Bronchial epithelial cell (primary cell): ENCODE measurements at regions not wholly inside any gene's neighbourhood (a gene's known extent, or its start where the extent isn't known, plus 50 kb on each side); places are given as distances from the start of the nearest gene placed in this dataset.
"Not testable (repeated sequence)": the region's sequence is repeated elsewhere in the genome, so short reads cannot be mapped to it uniquely, and the experiment has no call there.

Experiments used
- DNase-seq: peaks from one replicate; pipeline ENCODE4 v3.0.0-alpha.2; 2010; ENCODE audit warnings: low read depth
- FAIRE-seq: peaks from 2 replicates; lab custom pipeline; 2011; peaks lifted over from hg19 to GRCh38; lab: Jason Lieb, UNC
- H3K27me3 ChIP-seq: 2 replicates; pipeline ENCODE4 v1.5.1; 2011; ENCODE audit warnings: low read length; ENCODE audit not compliant: control insufficient read depth, insufficient read depth
- H3K36me3 ChIP-seq: 2 replicates; pipeline ENCODE4 v1.5.1; 2011; ENCODE audit warnings: low read length; ENCODE audit not compliant: control insufficient read depth, insufficient read depth
- H3K4me3 ChIP-seq: 2 replicates; pipeline ENCODE4 v1.5.1; 2011; ENCODE audit warnings: mild to moderate bottlenecking, low read depth, low read length, control low read depth
- TF ChIP-seq, protein P1 (sequence below): IDR thresholded peaks from 2 replicates; pipeline ENCODE4 v1.5.1; 2011; ENCODE audit warnings: mild to moderate bottlenecking, moderate library complexity, low read length, control low read depth, inconsistent platforms; ENCODE audit not compliant: insufficient read depth, severe bottlenecking

DNA sequence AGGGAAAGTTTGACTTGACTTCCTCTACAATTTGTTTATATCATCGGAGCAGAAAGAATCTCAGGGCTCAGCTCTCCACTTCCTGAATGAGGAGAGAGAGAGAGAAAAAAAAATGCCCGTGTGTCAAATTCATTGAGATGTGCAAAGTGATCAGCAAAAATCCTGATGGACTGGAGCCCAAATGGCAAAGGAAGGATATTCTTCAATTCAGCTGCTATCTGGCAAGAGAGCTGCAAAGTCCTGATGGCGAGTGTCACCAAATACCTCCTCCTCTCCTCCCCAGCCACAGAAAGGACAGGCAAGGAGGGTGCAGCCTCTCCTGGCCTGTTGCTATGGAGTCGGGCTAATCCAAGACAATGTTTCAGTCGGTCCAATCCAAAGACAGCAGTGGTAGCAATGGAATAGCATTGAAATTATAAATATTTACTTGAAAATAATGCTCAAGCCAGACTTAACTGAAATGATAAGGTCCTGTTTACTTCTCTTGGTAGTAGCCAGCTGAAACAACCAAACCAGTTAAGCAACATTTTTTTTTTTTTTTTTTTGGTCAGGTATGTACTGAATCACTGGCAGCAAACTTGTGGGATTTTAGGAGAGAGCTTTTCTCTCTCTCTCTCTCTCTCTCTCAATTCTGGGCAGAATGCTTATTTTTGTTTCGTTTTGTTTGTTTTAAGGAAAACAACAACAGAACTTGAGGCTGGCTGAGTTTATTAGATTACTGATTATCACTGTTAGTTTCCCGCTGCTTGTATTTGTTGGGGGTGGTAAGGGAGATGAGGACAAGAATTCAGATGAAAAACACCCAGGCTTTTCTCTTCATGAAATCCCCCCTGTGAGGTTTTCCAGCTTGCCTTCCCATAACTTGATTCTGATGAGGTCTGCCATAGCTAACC is 204.2 kb downstream of the BCAS1 start:
- DNase-seq (peak; percentile 89), FAIRE-seq (no peak)

DNA sequence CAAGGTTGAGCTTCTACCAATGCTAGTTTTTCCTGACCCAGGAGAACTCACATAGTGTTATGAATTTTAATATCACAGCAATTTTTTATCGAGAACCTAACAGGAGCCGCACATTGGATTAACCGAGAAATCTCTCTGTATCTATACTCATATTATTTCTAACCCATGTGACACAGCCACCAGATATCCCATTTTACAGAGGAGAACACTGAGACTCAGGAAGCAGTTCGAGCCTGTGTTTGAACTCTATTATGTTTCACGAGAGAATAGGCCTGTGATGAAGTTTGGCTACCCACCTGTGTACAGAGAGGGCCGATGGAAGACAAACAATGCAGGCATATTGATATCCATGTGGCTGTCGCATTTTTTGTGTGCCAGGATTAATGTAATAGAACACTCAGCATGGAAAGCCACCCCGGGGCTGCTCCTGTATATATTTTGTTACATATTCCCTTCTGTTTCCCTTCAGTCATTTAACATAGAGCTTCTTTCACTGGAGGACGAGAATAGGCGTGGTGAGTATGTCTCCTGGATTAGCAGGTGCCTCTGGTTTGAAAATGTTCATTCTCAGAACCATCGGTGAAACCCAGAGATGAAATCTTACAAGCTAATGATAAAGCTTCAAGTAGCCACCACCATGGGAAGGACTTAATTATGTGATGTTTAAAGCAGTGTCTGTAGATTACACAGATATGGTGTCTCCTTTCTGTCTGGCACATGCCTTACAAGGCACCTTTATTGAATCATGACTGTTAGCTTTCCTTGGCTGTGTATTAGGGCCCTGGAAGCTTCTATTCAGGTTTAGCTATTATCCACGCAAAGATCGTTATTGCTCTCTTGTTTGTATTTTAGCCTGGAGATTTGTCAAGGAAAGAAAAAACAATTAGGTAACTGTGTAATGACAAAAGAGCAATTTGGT is 205.4 kb downstream of the BCAS1 start:
- not testable (repeated sequence) for DNase-seq, H3K36me3 ChIP-seq

More for the DNA sequence above, 204.2 kb downstream of the BCAS1 start:
- Histone ChIP-seq H3K36me3 (no peaks in the 10 kb centered on the region), H3K4me3 (no peak overlapping the region), H3K27me3 (no peaks in the 10 kb centered on the region)
- TF ChIP-seq, protein P1, sequence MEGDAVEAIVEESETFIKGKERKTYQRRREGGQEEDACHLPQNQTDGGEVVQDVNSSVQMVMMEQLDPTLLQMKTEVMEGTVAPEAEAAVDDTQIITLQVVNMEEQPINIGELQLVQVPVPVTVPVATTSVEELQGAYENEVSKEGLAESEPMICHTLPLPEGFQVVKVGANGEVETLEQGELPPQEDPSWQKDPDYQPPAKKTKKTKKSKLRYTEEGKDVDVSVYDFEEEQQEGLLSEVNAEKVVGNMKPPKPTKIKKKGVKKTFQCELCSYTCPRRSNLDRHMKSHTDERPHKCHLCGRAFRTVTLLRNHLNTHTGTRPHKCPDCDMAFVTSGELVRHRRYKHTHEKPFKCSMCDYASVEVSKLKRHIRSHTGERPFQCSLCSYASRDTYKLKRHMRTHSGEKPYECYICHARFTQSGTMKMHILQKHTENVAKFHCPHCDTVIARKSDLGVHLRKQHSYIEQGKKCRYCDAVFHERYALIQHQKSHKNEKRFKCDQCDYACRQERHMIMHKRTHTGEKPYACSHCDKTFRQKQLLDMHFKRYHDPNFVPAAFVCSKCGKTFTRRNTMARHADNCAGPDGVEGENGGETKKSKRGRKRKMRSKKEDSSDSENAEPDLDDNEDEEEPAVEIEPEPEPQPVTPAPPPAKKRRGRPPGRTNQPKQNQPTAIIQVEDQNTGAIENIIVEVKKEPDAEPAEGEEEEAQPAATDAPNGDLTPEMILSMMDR = no peak

DNA sequence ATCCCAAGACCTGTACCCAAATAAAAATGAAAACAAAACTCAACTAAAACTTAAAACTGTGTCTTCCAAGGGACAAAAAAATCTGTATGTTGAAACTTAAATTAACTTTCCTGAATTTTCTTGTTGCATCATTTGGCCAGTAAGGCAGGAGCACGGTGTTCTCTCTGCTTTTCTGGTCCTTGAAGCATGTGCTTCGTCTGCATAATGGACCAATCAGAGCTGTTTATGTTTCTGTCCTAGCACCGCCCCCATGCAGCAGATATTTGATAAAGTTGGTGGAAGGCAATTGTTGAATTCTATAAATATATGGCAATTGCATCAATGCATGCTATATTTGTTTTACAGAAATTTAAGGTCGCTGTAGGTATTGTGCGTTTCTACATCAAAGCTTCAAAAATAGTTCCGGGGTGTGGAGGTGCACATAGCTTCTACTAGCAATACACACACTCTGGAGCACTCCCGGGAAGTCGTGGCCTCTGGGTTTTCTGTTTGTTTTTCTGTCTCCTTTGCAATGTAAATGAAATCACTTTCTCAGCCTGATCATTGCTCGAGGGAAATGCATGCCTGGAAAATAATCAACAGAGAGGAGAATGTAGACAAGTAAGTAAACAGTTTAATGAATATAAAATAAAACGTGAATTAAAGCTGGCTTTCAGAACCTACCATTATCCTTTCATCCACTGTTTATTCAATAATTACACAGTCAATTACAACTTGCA is 206.3 kb downstream of the BCAS1 start:
- not testable (repeated sequence) for FAIRE-seq, H3K4me3 ChIP-seq, DNase-seq, H3K36me3 ChIP-seq, H3K27me3 ChIP-seq

More for the DNA sequence above, 205.4 kb downstream of the BCAS1 start:
- not testable (repeated sequence) for H3K4me3 ChIP-seq, H3K27me3 ChIP-seq, FAIRE-seq

DNA sequence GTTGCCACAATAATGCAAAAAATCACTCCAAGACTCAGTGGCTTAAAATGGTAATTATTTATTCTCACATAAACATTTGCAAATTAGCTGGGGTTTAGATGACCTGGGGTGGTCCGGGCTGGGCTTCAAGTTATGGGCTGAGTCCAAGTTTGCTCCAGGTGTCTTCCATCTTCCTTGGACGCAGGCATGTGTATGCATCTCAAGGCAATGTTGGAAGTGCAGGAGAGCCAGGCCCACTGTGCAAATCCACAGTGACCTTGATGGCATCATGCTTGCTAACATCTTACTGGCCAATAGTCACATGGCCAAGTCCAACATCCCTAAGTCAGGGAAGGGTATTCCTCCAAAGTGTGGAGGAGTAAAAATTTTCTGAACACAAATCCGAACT is 206.9 kb downstream of the BCAS1 start:
- not testable (repeated sequence) for H3K36me3 ChIP-seq, FAIRE-seq, H3K4me3 ChIP-seq, DNase-seq, H3K27me3 ChIP-seq

DNA sequence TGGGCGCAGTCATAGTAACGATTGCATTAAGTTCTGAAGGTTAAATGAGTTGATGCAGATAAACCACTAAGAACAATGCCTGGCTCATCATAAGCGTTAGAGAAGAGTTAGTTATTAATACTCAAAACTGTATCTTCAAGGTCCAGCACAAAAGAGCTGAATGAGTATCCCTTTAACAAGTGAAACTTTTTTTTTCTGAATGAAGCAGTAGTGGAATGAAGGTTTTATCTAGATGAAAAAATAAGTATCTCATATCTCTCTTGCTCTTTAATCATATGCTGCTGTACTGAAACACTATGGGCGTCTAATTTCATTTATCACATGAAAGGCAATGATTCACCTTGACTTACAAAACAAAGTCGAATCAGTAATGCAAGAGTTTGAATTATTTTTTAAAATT is 207.4 kb downstream of the BCAS1 start:
- not testable (repeated sequence) for FAIRE-seq, DNase-seq, H3K4me3 ChIP-seq, H3K36me3 ChIP-seq, H3K27me3 ChIP-seq

DNA sequence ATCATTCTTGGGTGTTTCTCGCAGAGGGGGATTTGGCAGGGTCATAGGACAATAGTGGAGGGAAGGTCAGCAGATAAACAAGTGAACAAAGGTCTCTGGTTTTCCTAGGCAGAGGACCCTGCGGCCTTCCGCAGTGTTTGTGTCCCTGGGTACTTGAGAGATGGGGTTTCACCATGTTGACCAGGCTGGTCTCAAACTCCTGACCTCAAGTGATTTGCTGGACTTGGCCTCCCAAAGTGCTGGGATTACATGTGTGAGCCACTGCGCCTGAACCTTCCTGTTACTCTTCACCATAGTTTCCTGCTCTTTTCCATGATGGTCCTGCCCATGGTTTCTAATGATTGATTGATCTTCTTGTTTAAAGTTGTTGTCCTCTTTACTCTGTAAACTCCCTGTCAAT is 207.9 kb downstream of the BCAS1 start:
- FAIRE-seq = not testable (repeated sequence)

DNA sequence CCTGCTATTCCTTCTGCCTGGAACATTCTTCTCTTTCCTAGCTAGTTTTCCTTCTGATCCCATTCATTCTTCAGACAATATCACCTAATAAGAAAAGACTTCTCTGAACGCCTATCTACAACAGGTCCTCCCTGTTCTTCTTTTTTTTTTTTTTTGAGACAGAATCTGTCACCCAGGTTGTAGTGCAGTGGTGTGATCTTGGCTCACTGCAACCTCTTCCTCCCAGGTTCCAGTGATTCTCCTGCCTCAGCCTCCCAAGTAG is 208.3 kb downstream of the BCAS1 start:
- not testable (repeated sequence) for H3K4me3 ChIP-seq, FAIRE-seq, H3K27me3 ChIP-seq

More for the DNA sequence above, 207.9 kb downstream of the BCAS1 start:
- H3K36me3 ChIP-seq, H3K4me3 ChIP-seq, H3K27me3 ChIP-seq, DNase-seq: not testable (repeated sequence)

DNA sequence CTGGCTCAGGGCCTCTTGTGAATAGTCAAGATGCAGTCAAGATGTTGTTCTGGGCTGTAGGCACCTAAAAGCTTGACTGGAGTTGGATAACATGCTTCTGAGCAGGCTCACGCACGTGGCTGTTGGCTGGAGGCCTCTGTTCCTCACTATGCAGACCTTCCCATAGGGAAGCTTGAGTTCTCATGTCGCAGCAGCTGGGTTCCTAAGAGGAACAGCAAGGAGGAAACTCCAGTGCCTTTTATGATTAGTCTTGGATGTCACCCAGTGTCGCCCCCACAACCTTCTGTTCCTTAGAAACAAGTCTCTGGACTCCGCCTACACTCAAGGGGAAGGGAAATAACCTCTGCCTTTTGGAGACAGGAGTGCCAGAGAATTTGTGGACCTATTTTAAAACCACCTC is 210.7 kb downstream of the BCAS1 start:
- FAIRE-seq = no peak
- no peak for DNase-seq
- Histone ChIP-seq H3K27me3 (no peaks in the 10 kb centered on the region), H3K36me3 (no peaks in the 10 kb centered on the region), H3K4me3 (no peak overlapping the region)
- TF ChIP-seq, protein P1 = no peak

More for the DNA sequence above, 208.3 kb downstream of the BCAS1 start:
- not testable (repeated sequence) for DNase-seq, H3K36me3 ChIP-seq

DNA sequence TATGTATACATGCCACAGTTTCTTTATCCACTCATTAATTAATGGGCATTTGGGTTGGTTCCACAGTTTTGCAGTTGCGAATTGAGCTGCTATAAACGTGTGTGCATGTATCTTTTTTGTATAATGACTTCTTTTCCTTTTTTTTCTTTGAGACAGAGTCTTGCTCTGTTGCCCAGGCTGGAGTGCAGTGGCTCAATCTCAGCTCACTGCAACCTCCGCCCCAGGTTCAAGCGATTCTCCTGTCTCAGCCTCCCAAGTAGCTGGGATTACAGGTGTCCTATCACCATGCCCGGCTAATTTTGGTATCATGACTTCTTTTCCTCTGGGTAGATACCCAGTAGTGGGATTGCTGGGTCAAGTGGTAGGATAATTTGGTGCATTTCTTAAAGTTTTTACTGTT is 211.4 kb downstream of the BCAS1 start:
- H3K27me3 ChIP-seq, H3K4me3 ChIP-seq, FAIRE-seq, DNase-seq, H3K36me3 ChIP-seq: not testable (repeated sequence)

DNA sequence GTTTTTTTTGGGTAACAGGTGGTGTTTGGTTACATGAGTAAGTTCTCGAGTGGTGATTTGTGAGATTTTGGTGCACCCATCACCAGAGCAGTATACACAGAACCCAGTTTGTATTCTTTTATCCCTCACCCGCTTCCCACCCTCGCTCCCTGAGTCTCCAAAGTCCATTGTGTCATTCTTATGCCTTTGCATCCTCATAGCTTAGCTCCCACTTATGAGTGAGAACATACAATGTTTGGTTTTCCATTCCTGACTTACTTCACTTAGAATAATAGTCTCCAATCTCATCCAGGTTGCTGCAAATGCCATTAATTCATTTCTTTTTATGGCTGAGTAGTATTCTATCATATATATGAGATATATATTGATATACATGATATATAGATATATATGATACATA is 211.9 kb downstream of the BCAS1 start:
- not testable (repeated sequence) for DNase-seq, FAIRE-seq, H3K4me3 ChIP-seq

More for the DNA sequence above, 211.9 kb downstream of the BCAS1 start:
- not testable (repeated sequence) for H3K36me3 ChIP-seq, H3K27me3 ChIP-seq
